ENCODE measurements at regions not wholly inside any gene's neighbourhood (a gene's known extent, or its start where the extent isn't known, plus 50 kb on each side); places are given as distances from the start of the nearest gene placed in this dataset.

DNA sequence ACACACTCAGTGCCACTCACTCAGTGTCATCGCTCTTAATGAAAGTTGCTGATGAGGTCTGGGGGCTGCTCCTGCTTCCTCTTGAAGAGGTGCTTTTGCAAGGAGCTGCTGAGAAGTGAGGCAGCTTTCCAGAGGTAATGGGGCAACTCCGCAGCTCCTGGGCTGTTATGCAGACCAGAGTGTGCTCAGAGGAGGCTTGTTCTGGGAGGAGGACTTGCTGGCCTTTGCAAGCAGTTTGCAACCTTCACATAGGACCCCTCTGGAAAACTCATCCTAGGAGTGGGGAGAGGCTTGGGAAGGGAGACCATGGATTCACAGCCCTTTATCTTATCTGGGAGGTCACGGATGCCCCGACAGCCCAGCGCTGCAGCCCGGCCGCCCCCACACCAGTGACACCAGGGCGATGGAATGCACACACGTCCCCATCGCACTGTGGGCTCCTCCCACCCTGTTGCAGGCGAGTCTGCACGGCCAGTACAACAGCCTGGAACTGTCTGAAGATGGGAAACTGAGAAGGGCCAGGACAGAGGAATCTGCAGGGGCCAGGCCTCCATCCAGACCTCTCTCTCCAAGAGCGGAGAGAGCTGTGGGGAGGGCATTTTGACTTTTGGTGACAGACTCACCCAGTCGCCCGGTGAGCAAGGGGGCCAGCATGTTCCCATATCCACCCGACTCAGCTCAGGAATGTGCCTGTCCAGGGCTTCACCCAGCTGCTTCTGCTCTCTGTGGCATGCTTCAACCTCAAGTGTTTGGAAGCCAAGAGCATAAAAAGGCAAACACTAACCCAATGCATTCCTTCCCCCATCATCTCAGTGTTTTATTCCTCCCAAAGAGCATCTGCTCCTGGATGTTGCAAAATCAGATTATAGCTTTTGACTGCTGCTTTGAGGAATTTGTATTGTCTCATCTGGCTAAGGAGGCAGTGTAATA lies 78.6 kb upstream of the ZNF469 start:
- TF ChIP-seq, protein P1, sequence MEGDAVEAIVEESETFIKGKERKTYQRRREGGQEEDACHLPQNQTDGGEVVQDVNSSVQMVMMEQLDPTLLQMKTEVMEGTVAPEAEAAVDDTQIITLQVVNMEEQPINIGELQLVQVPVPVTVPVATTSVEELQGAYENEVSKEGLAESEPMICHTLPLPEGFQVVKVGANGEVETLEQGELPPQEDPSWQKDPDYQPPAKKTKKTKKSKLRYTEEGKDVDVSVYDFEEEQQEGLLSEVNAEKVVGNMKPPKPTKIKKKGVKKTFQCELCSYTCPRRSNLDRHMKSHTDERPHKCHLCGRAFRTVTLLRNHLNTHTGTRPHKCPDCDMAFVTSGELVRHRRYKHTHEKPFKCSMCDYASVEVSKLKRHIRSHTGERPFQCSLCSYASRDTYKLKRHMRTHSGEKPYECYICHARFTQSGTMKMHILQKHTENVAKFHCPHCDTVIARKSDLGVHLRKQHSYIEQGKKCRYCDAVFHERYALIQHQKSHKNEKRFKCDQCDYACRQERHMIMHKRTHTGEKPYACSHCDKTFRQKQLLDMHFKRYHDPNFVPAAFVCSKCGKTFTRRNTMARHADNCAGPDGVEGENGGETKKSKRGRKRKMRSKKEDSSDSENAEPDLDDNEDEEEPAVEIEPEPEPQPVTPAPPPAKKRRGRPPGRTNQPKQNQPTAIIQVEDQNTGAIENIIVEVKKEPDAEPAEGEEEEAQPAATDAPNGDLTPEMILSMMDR (conservative IDR thresholded peaks at IDR 0.05; ENCODE audit: low read length), result no peak
- TF ChIP-seq EZH2phosphoT487 (IDR thresholded peaks at IDR 0.05; ENCODE audit: borderline replicate concordance, low read depth, low read length), result no peak

Data from OCI-LY7 (cell line).